Left cardiac atrium (tissue), 4 donors: ENCODE measurements at regions not wholly inside any gene's neighbourhood (a gene's known extent, or its start where the extent isn't known, plus 50 kb on each side); places are given as distances from the start of the nearest gene placed in this dataset.

Experiments
- ATAC-seq, 2 donors: fragments of 200-7000 bp; cut with Tn5 transposase; one replicate each; pipeline ENCODE4 v1.9.1; 2020; ENCODE audit warnings: mild to moderate bottlenecking in 2 of 2, moderate library complexity in 2 of 2
- DNase-seq: peaks from one replicate; pipeline ENCODE4 v3.0.0-alpha.2; 2020
- intact Hi-C, 2 donors: fragments of 100-400 bp; cut with DNase I; formaldehyde crosslinking; loops; one replicate each; pipeline versions ENCODE4 v1.14.1 to v1.15.1; 2022 to 2023
- donor health status: DM: no; HTN: yes; CAD: no.
- donor health status: DM: no; HTN: yes; CAD: no; lungs with severe emphysema.
- donor health status: DM: yes; HTN: yes; CAD: no.
- donor health status: Dilated cardiomyopathy.

GRCh38 chr2:106701203-106702022 is 184.6 kb downstream of the ST6GAL2 start:
- intact Hi-C loops, result no loop called here
- ATAC-seq (no peak), DNase-seq (no peak)

GRCh38 chr2:106703161-106703560 is 182.8 kb downstream of the ST6GAL2 start:
- no peak for DNase-seq
- intact Hi-C loops, result no loop called here
- no peak for ATAC-seq

GRCh38 chr2:106704798-106705197 is 181.2 kb downstream of the ST6GAL2 start:
- DNase-seq (no peak), ATAC-seq (no peak)
- intact Hi-C loops, result no loop called here

GRCh38 chr2:106705877-106706276 is 180.1 kb downstream of the ST6GAL2 start:
- no peak for ATAC-seq
- DNase-seq, result no peak
- intact Hi-C loops, result no loop called here

- DNase-seq, result no peak
- no peak for ATAC-seq
- intact Hi-C loops, result no loop called here
These were observed 179.7 kb downstream of the ST6GAL2 start for GRCh38 chr2:106706283-106706682.

- intact Hi-C loops, result no loop called here
- ATAC-seq (peak in 1 of 2 donors; percentile 50), DNase-seq (no peak)
These were observed 177.8 kb downstream of the ST6GAL2 start for GRCh38 chr2:106708209-106708608.

GRCh38 chr2:106709229-106709628 is 176.7 kb downstream of the ST6GAL2 start:
- ATAC-seq (no peak), DNase-seq (no peak)
- intact Hi-C loops, result no loop called here

- ATAC-seq (peak in 1 of 2 donors; percentile 83), DNase-seq (no peak)
- intact Hi-C loops, result no loop called here
These were observed 166.7 kb downstream of the ST6GAL2 start for GRCh38 chr2:106719222-106719621.

- intact Hi-C loops, result no loop called here
- ATAC-seq (no peak), DNase-seq (no peak)
These were observed 165.9 kb downstream of the ST6GAL2 start for GRCh38 chr2:106720026-106720425.

GRCh38 chr2:106724301-106724794 is 161.6 kb downstream of the ST6GAL2 start:
- ATAC-seq (no peak), DNase-seq (no peak)
- intact Hi-C loops, result no loop called here

GRCh38 chr2:106734165-106734564 is 151.8 kb downstream of the ST6GAL2 start:
- no peak for DNase-seq
- intact Hi-C loops, result no loop called here
- no peak for ATAC-seq

- intact Hi-C loops, result no loop called here
- no peak for ATAC-seq
- DNase-seq, result no peak
These were observed 150.2 kb downstream of the ST6GAL2 start for GRCh38 chr2:106735807-106736206.

- intact Hi-C loops, result no loop called here
- no peak for ATAC-seq
These were observed 149.7 kb downstream of the ST6GAL2 start for GRCh38 chr2:106736221-106736620.

GRCh38 chr2:106745468-106745867 is 140.5 kb downstream of the ST6GAL2 start:
- ATAC-seq (peak in 1 of 2 donors; percentile 16), DNase-seq (no peak)
- intact Hi-C loops, result no loop called here

More at GRCh38 chr2:106736221-106736620, 149.7 kb downstream of the ST6GAL2 start:
- no peak for DNase-seq

GRCh38 chr2:106749823-106750222 is 136.1 kb downstream of the ST6GAL2 start:
- no peak for DNase-seq
- intact Hi-C loops, result no loop called here
- no peak for ATAC-seq
